ENCODE measurements at regions not wholly inside any gene's neighbourhood (a gene's known extent, or its start where the extent isn't known, plus 50 kb on each side); places are given as distances from the start of the nearest gene placed in this dataset.

GRCh38 chr12:90207799-90208198 is 499.2 kb upstream of the ATP2B1 start:
- intact Hi-C loops (cut with DNase I): no loop called here
- no peak for TF ChIP-seq CTCF (IDR thresholded peaks at IDR 0.05)
- 57 to 74% methylated on average over 3 of the region's 3 CpGs for WGBS, 2 donors
- H3K9me3 ChIP-seq: peaks cover 0 to 12% (median 0%) of the 10 kb centered on the region in 11 donors
- H3K27ac ChIP-seq: no peak overlapping the region
- H3K27me3 ChIP-seq: no peaks in the 10 kb centered on the region
- ATAC-seq (no peak), DNase-seq (no peak)
- no peaks in the 10 kb centered on the region for H3K36me3 ChIP-seq
- H3K4me3 ChIP-seq: no peak overlapping the region
- no peaks in the 10 kb centered on the region for H3K4me1 ChIP-seq

GRCh38 chr12:90205165-90205564 is 496.5 kb upstream of the ATP2B1 start:
- no peak for TF ChIP-seq CTCF (IDR thresholded peaks at IDR 0.05)
- 91 to 93% methylated on average over 2 of the region's 2 CpGs for WGBS, 2 donors
- H3K36me3 ChIP-seq: no peaks in the 10 kb centered on the region

GRCh38 chr12:90203556-90203955 is 494.9 kb upstream of the ATP2B1 start:
- H3K4me1 ChIP-seq: peaks cover 0 to 17% (median 7%) of the 10 kb centered on the region in 9 donors
- H3K27me3 ChIP-seq: no peaks in the 10 kb centered on the region
- ATAC-seq (no peak), DNase-seq (no peak)
- no peak overlapping the region for H3K27ac ChIP-seq
- no peaks in the 10 kb centered on the region for H3K36me3 ChIP-seq
- no peak for TF ChIP-seq CTCF (IDR thresholded peaks at IDR 0.05)
- no peak overlapping the region for H3K4me3 ChIP-seq
- no peaks in the 10 kb centered on the region for H3K9me3 ChIP-seq
- 96 to 100% methylated on average over 1 of the region's 1 CpG for WGBS, 2 donors
- intact Hi-C loops (cut with DNase I): no loop called here

More at GRCh38 chr12:90205165-90205564, 496.5 kb upstream of the ATP2B1 start:
- intact Hi-C loops (cut with DNase I): no loop called here
- Histone ChIP-seq H3K4me3 (no peak overlapping the region), H3K4me1 (peaks cover 0 to under 1% (median 0%) of the 10 kb centered on the region in 9 donors), H3K27ac (no peak overlapping the region), H3K27me3 (no peaks in the 10 kb centered on the region), H3K9me3 (peaks cover 0 to 12% (median 0%) of the 10 kb centered on the region in 11 donors)
- ATAC-seq: no peak
- no peak for DNase-seq

- Histone ChIP-seq H3K4me3 (no peak overlapping the region), H3K4me1 (peaks cover 0 to 19% (median 8%) of the 10 kb centered on the region in 9 donors), H3K36me3 (no peaks in the 10 kb centered on the region), H3K27me3 (no peaks in the 10 kb centered on the region), H3K9me3 (no peaks in the 10 kb centered on the region), H3K27ac (no peak overlapping the region)
- WGBS, 2 donors: 30 to 42% methylated on average over 1 of the region's 1 CpG
- ATAC-seq (peak in 2 of 8 donors; percentile 37 to 64), DNase-seq (no peak)
- no peak for TF ChIP-seq CTCF (IDR thresholded peaks at IDR 0.05)
- intact Hi-C loops (cut with DNase I): no loop called here
These were observed 490.4 kb upstream of the ATP2B1 start for GRCh38 chr12:90199006-90199405.

All from heart right ventricle (tissue), 16 donors.